Hematopoietic multipotent progenitor cell treated with erythropoietin and hydrocortisone succinate and interleukin-3 and kit ligand, for 4 days (in vitro differentiated cells): ENCODE measurements at regions not wholly inside any gene's neighbourhood (a gene's known extent, or its start where the extent isn't known, plus 50 kb on each side); places are given as distances from the start of the nearest gene placed in this dataset.
"Not testable (repeated sequence)": the region's sequence is repeated elsewhere in the genome, so short reads cannot be mapped to it uniquely, and the experiment has no call there.

ENCODE experiments used
- DNase-seq: peaks from one replicate; pipeline ENCODE4 v3.0.0-alpha.2; 2015

DNA sequence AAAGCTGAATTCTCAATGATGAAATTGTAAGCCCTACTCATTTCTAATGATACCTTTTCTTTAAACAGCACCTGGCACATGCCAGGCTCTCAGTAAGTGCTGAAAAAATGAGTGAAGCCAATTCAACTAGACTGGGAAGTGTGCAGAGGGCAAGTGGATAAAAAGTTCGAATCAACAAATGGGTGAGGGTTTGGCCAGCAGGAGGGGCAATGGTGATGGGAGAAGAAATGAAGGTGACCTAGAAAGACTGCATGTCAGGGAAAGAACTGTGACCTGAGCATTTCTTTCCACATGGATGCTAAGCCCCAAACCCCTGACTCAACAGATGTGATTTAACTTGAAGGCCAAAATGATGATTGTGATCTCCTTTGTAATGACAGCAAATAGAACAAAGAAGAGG is 54.6 kb downstream of the DKK1 start:
- no peak for DNase-seq

GRCh38 chr10:52374207-52374606 is 60.1 kb downstream of the DKK1 start:
- not testable (repeated sequence) for DNase-seq

GRCh38 chr10:52376694-52377354 is 62.7 kb downstream of the DKK1 start:
- DNase-seq: no peak

- peak; percentile 46 for DNase-seq
These were observed 64.0 kb downstream of the DKK1 start for GRCh38 chr10:52378124-52378523.

DNA sequence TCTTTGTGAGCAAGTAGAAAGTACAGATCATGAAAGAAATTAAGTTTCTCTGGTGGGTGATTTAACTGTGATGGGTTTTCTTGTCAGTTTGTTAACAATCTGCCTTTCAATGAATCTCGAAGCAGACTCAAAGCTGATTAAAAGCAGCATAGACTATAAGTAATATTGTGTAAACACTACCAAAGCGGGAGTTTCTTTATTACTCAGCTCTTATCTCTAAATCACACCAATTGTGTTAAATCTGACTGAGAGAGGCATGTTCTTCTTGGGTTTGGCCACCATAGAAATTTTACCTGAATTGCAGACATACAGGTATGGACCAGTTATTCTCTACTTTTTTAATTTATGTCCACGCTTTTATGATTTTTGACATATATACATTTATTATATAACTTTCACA is 65.2 kb downstream of the DKK1 start:
- DNase-seq: no peak

GRCh38 chr10:52383088-52383487 is 69.0 kb downstream of the DKK1 start:
- peak; percentile 9 for DNase-seq

- DNase-seq: no peak
These were observed 73.7 kb downstream of the DKK1 start for GRCh38 chr10:52387744-52388143.

DNA sequence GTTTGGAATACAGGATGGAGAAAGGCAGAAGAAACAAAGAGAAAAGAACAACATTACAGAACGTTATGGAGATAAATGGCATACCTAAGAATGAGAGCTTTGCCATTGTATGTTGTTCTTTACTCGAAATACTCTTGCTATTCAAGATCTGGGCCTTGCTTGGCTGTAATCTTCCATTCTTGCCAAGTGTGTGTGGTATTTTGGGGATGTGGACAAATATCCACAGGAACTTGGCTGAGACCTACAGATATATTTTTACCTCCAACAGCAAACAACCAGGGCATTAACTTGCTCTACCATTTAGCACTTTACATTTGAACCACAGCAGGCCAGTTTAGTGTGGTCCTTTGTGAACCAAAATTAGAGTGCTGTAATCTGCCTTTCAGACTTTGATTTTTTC is 76.3 kb downstream of the DKK1 start:
- no peak for DNase-seq

- no peak for DNase-seq
These were observed 78.0 kb downstream of the DKK1 start for GRCh38 chr10:52391927-52392602.

GRCh38 chr10:52394246-52394645 is 80.2 kb downstream of the DKK1 start:
- DNase-seq: no peak

- no peak for DNase-seq
These were observed 86.5 kb downstream of the DKK1 start for GRCh38 chr10:52400562-52400961.

DNA sequence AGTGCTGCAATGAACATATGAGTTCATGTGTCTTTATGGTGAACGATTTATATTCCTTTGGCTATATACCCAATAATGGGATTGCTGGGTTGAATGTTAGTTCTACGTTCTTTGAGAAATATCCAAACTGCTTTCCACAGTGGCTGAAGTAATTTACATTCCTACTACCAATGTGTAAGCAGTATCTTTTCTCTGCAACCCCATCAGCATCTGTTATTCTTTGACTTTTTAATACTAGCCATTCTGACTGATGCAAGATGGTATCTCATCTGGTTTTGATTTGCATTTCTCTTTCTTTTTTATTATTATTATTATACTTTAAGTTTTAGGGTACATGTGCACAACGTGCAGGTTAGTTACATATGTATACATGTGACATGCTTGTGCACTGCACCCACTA is 89.7 kb downstream of the DKK1 start:
- DNase-seq: not testable (repeated sequence)

DNA sequence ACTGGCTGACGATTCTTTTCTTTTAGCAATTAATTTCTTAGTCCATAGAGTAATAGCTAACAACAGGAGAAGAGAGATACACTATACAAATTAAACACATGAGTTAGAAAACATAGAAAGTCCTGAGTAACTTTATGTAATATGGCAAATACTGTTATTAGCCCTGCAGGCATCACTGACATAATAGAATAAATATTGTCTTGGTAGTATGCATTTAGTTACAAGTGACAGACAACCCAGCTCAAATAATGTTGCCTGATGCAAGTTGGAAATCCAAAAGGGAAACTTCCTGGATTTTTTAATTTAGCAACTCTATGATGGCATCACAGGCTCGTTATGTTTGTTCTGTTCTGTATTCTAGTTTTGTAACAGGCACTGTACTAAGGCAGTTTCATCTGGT is 95.1 kb downstream of the DKK1 start:
- DNase-seq: no peak

DNA sequence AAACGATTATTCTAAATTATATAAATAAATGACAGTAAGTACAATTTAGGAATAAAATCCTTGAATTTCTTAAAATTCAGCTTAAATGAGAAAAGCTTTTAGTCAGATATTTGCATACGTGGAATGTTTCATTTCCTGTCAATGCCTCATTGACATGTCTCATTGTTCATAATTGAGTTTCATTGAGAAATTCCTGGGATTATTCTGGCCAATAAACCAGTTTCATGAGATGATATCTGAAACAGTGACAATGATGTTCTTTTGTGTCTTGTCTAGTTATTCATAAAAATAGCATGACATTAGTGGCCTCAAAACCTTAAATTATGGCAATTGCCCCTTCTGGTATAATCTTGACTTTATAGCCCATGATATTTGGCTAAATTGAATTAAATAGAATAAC is 95.8 kb downstream of the DKK1 start:
- no peak for DNase-seq

DNA sequence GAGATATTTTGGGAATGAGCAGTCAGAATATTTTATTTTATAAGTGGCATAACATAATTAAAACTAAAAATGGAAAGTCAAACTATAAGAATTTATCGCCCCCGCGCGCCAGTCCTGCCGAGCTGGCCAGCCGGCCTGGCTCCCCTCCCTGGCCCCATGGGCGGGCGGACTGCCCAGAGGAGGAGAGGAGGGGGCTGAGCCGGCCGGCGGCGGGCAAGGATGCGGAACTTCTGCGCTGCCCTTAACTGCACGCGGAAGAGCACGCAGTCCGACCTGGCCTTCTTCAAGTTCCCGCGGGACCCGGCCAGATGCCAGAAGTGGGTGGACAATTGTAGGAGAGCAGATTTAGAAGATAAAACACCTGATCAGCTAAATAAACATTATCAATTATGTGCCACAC is 96.8 kb downstream of the DKK1 start:
- DNase-seq: no peak

DNA sequence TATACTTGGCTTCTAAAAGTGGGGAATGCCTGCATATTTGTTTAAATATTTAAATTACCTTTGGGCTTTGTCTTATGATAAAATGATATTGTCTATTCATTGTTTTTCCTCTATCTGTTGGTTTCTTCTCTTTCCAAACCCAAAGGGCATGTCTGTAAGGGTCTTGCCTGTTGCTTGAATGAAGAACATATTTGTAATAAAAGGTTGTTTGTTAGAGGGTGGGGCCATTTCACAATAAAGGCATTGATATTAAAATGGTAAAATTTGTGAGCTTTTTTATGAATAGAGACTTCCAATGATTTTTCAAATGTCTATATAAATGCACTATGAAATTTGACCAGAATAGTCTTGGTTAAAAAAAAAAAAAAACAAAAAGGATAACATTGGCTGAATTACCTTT is 105.2 kb downstream of the DKK1 start:
- DNase-seq: no peak

DNA sequence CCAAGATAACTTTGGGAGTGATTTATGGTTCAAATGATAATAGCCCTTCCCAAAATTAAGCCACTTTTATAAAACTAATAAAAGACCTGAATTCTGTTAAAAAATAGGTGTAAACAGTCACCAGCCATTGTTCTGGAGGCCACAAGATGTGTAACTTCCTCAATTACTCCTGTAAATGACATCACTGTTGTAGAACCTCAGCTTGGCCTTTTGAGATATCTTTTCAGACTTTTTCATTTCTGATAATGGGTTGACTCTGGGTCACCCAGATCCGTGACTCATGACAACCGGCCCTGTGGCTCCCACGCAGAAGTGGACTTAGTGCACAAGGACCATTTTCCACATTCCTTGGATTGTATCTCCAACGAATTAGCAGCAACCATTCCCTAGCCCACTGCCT is 106.6 kb downstream of the DKK1 start:
- peak; percentile 50 for DNase-seq

GRCh38 chr10:52423369-52423768 is 109.3 kb downstream of the DKK1 start:
- no peak for DNase-seq

DNA sequence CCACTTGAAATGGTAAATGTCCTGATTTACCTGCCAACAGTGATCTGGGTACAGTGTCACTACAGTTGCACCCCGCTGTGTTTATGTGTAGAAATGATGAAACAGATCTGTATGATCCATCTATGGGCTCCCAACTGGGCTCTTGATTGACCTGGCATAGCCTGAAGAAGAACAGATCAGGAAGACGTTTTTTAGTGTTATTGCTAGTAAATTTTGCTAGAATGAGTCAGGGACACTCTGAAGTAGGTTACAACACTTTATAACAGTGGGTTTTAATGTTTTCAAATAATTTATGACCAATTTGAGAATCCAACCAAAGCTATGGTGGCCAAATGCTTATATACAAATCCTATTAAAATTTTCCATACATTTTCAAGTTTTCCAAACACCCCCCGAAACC is 110.3 kb downstream of the DKK1 start:
- DNase-seq: no peak

DNA sequence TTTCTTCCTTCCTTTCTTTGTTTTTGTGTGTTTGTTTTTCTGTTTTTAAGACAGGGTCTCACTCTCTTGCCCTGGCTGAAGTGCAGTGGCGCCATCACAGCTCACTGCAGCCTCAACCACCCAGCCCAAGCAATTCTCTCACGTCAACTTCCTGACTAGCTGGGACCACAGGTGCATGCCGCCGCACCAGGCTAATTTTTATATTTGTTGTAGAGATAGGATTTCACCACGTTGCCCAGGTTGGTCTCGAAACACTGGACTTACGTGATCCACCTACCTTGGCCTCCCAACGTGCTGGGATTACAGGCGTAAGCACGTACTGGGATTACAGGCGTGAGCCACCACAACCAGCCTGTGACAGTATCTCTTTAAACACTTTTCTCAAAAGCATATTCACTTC is 120.7 kb downstream of the DKK1 start:
- no peak for DNase-seq

- no peak for DNase-seq
These were observed 122.6 kb downstream of the DKK1 start for GRCh38 chr10:52436664-52437063.

DNA sequence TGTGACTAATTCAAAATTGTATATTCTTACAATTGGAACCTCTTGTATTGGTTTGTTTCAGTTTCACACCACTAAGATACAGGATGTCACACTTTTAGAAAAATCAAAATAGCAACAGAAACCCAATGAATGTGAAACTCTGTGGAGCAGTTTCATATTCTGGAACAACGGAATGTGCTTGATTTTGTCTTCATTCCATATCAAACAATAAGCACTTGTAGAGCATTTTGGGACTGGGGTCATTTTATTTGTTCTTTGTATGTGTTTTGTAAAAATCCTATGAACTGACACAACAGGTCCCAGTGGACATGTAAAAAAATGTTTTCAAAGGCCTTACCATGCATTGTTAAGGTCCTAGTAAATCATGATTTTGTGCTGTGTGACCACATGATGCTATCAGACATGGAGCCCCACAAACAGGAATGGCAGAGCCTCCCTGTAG is 123.1 kb downstream of the DKK1 start:
- no peak for DNase-seq

DNA sequence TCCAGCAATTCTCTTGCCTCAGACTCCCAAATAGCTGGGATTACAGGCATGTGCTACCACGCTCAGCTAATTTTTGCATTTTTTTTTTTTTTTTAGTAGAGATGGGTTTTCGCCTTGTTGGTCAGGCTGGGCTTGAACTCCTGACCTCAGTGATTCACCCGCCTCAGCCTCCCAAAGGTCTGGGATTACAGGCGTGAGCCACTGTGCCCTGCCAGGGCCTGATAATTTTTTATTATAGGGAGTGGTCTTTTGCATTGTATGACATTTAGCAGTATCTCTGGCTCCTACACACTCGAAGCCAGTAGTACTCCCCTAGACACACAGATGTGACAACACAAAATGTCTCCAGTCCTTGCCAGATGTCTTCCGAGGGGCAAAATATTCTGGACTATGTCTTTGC is 124.0 kb downstream of the DKK1 start:
- no peak for DNase-seq

- DNase-seq: no peak
These were observed 126.7 kb downstream of the DKK1 start for GRCh38 chr10:52440612-52441285.
